ENCODE measurements at regions not wholly inside any gene's neighbourhood (a gene's known extent, or its start where the extent isn't known, plus 50 kb on each side); places are given as distances from the start of the nearest gene placed in this dataset.

- DNase-seq, result no peak
These were observed 477.7 kb downstream of the PDGFC start for GRCh38 chr4:156493858-156494257.

- DNase-seq, result no peak
These were observed 484.5 kb downstream of the PDGFC start for GRCh38 chr4:156487107-156487506.

GRCh38 chr4:156481845-156482244 is 489.8 kb downstream of the PDGFC start:
- DNase-seq, result no peak

GRCh38 chr4:156477636-156478035 is 494.0 kb downstream of the PDGFC start:
- no peak for DNase-seq

GRCh38 chr4:156476359-156476758 is 495.2 kb downstream of the PDGFC start:
- no peak for DNase-seq

GRCh38 chr4:156475322-156475721 is 496.3 kb downstream of the PDGFC start:
- DNase-seq, result peak; percentile 32

GRCh38 chr4:156473151-156473550 is 498.4 kb downstream of the PDGFC start:
- DNase-seq, result no peak

- no peak for DNase-seq
These were observed 499.0 kb downstream of the PDGFC start for GRCh38 chr4:156472624-156473023.

- DNase-seq, result no peak
These were observed 505.9 kb upstream of the CTSO start for GRCh38 chr4:156459584-156459983.

- no peak for DNase-seq
These were observed 503.2 kb upstream of the CTSO start for GRCh38 chr4:156456830-156457229.

GRCh38 chr4:156443488-156443887 is 489.8 kb upstream of the CTSO start:
- no peak for DNase-seq

- no peak for DNase-seq
These were observed 489.2 kb upstream of the CTSO start for GRCh38 chr4:156442912-156443311.

GRCh38 chr4:156439576-156440200 is 486.0 kb upstream of the CTSO start:
- no peak for DNase-seq

GRCh38 chr4:156437666-156438065 is 484.0 kb upstream of the CTSO start:
- no peak for DNase-seq

- no peak for DNase-seq
These were observed 468.9 kb upstream of the CTSO start for GRCh38 chr4:156422576-156422975.

- DNase-seq, result no peak
These were observed 467.0 kb upstream of the CTSO start for GRCh38 chr4:156420623-156421022.

GRCh38 chr4:156419080-156419685 is 465.5 kb upstream of the CTSO start:
- DNase-seq, result no peak

- no peak for DNase-seq
These were observed 460.7 kb upstream of the CTSO start for GRCh38 chr4:156414406-156414805.

GRCh38 chr4:156413239-156414135 is 459.8 kb upstream of the CTSO start:
- no peak for DNase-seq

GRCh38 chr4:156411531-156411930 is 457.9 kb upstream of the CTSO start:
- DNase-seq, result no peak

GRCh38 chr4:156408749-156409148 is 455.1 kb upstream of the CTSO start:
- no peak for DNase-seq

GRCh38 chr4:156401371-156401770 is 447.7 kb upstream of the CTSO start:
- DNase-seq, result no peak

GRCh38 chr4:156396534-156396933 is 442.9 kb upstream of the CTSO start:
- DNase-seq, result no peak

GRCh38 chr4:156391325-156391653 is 437.6 kb upstream of the CTSO start:
- no peak for DNase-seq
